ENCODE measurements at regions not wholly inside any gene's neighbourhood (a gene's known extent, or its start where the extent isn't known, plus 50 kb on each side); places are given as distances from the start of the nearest gene placed in this dataset.

DNA sequence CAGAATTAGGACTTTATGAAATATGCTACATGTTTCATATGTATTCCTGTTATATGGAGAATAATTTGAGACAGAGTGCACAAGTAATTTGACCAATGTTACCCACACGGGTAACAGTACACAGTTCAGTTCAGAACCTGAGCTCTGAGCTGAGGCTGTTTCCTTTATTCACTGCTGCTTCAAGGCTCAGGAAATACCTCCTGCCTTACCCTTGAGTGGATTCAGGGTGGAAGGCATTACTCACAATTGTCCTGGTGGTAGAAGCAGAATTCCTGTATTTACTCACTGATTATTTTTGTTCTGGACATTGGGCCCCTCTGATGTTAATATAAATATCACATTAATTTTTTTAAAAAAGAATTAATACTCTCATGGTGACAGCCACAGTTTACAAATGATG lies 73.5 kb upstream of the CAMK2D start:
- Histone ChIP-seq H3K4me1 (ENCODE audit: control insufficient read depth in 5 of 5, insufficient read depth in 5 of 5, low read length in 5 of 5) (peaks cover 0 to 3% (median 0%) of the 10 kb centered on the region in 5 donors), H3K27ac (ENCODE audit: low read depth in 1 of 2, low read length in 1 of 2) (no peak overlapping the region), H3K36me3 (ENCODE audit: control insufficient read depth in 4 of 4, insufficient read depth in 4 of 4, low read length in 4 of 4) (no peaks in the 10 kb centered on the region), H3K9ac (ENCODE audit: insufficient read depth in 1 of 2, low read length in 2 of 2) (no peak overlapping the region), H3K9me3 (ENCODE audit: control insufficient read depth in 4 of 4, insufficient read depth in 3 of 4, low read length in 3 of 4) (no peaks in the 10 kb centered on the region), H3K27me3 (ENCODE audit: control insufficient read depth in 3 of 3, insufficient read depth in 3 of 3, low read length in 2 of 3) (no peaks in the 10 kb centered on the region), H3K4me3 (no peak overlapping the region)
- WGBS, 2 donors: 54 to 63% methylated on average over 1 of the region's 1 CpG
- TF ChIP-seq CTCF (IDR thresholded peaks at IDR 0.05; ENCODE audit: control extremely low read depth, extremely low read depth): no peak
- ATAC-seq (ENCODE audit: insufficient read depth, low FRiP score) (no peak), DNase-seq (no peak)

DNA sequence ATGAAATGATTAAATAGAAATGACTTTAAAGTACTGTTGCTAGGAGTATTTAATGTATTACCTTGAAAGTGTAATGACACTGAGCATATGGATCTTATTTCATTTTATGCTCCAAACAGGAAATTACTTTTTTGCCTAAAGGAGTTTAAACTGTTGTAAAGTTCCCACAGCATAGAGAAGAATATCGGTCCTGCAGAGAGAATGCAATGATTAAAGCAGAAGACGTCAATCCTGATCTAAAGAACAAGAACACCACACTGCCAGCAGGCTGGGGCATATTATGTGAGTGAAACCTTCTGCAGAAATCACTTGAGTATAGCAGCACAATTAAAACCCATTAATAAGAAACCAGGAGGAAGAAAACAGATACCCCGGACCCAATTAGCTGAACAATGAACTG lies 72.8 kb upstream of the CAMK2D start:
- peaks cover 0 to 3% (median 0%) of the 10 kb centered on the region in 5 donors for H3K4me1 ChIP-seq (ENCODE audit: control insufficient read depth in 5 of 5, insufficient read depth in 5 of 5, low read length in 5 of 5)
- H3K4me3 ChIP-seq: no peak overlapping the region
- WGBS, 2 donors: 84 to 89% methylated on average over 3 of the region's 3 CpGs
- H3K27ac ChIP-seq (ENCODE audit: low read depth in 1 of 2, low read length in 1 of 2): no peak overlapping the region
- no peak for ATAC-seq (ENCODE audit: insufficient read depth, low FRiP score)
- no peaks in the 10 kb centered on the region for H3K27me3 ChIP-seq (ENCODE audit: control insufficient read depth in 3 of 3, insufficient read depth in 3 of 3, low read length in 2 of 3)
- no peak for TF ChIP-seq CTCF (IDR thresholded peaks at IDR 0.05; ENCODE audit: control extremely low read depth, extremely low read depth)
- no peak for DNase-seq
- H3K9me3 ChIP-seq (ENCODE audit: control insufficient read depth in 4 of 4, insufficient read depth in 3 of 4, low read length in 3 of 4): no peaks in the 10 kb centered on the region
- H3K36me3 ChIP-seq (ENCODE audit: control insufficient read depth in 4 of 4, insufficient read depth in 4 of 4, low read length in 4 of 4): no peaks in the 10 kb centered on the region
- no peak overlapping the region for H3K9ac ChIP-seq (ENCODE audit: insufficient read depth in 1 of 2, low read length in 2 of 2)

GRCh38 chr4:113832803-113833202 lies 71.3 kb upstream of the CAMK2D start:
- Histone ChIP-seq H3K27me3 (ENCODE audit: control insufficient read depth in 3 of 3, insufficient read depth in 3 of 3, low read length in 2 of 3) (no peaks in the 10 kb centered on the region), H3K4me1 (ENCODE audit: control insufficient read depth in 5 of 5, insufficient read depth in 5 of 5, low read length in 5 of 5) (peaks cover 0 to 3% (median 0%) of the 10 kb centered on the region in 5 donors), H3K4me3 (no peak overlapping the region), H3K9ac (ENCODE audit: insufficient read depth in 1 of 2, low read length in 2 of 2) (no peak overlapping the region), H3K9me3 (ENCODE audit: control insufficient read depth in 4 of 4, insufficient read depth in 3 of 4, low read length in 3 of 4) (no peaks in the 10 kb centered on the region), H3K36me3 (ENCODE audit: control insufficient read depth in 4 of 4, insufficient read depth in 4 of 4, low read length in 4 of 4) (no peaks in the 10 kb centered on the region), H3K27ac (ENCODE audit: low read depth in 1 of 2, low read length in 1 of 2) (no peak overlapping the region)
- DNase-seq: no peak
- 33 to 54% methylated on average over 4 of the region's 4 CpGs for WGBS, 2 donors
- no peak for TF ChIP-seq CTCF (IDR thresholded peaks at IDR 0.05; ENCODE audit: control extremely low read depth, extremely low read depth)
- ATAC-seq (ENCODE audit: insufficient read depth, low FRiP score): no peak

DNA sequence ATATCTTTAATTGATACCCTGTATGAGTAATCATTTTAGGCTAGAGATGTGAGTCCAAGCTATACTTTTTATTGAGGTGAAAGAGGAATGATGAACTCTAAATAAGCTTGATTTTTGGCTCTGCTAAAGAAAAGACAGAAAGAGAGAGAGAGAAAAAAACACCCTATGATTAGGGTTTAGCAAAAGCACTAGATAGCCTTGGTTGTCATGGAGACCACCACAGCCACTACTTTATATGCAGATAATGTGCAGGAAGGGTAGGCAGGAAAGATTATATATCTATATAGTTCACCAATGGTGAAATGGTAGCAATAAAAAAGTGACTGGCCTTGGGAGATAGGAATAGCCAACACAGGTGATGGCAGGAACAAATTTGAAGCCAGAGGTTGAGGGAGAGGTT lies 69.9 kb upstream of the CAMK2D start:
- Histone ChIP-seq H3K4me3 (no peak overlapping the region), H3K27ac (ENCODE audit: low read depth in 1 of 2, low read length in 1 of 2) (no peak overlapping the region), H3K9ac (ENCODE audit: insufficient read depth in 1 of 2, low read length in 2 of 2) (no peak overlapping the region), H3K27me3 (ENCODE audit: control insufficient read depth in 3 of 3, insufficient read depth in 3 of 3, low read length in 2 of 3) (no peaks in the 10 kb centered on the region), H3K4me1 (ENCODE audit: control insufficient read depth in 5 of 5, insufficient read depth in 5 of 5, low read length in 5 of 5) (peaks cover 0 to 3% (median 0%) of the 10 kb centered on the region in 5 donors), H3K36me3 (ENCODE audit: control insufficient read depth in 4 of 4, insufficient read depth in 4 of 4, low read length in 4 of 4) (no peaks in the 10 kb centered on the region), H3K9me3 (ENCODE audit: control insufficient read depth in 4 of 4, insufficient read depth in 3 of 4, low read length in 3 of 4) (no peaks in the 10 kb centered on the region)
- ATAC-seq (ENCODE audit: insufficient read depth, low FRiP score) (no peak), DNase-seq (no peak)
- no peak for TF ChIP-seq CTCF (IDR thresholded peaks at IDR 0.05; ENCODE audit: control extremely low read depth, extremely low read depth)
